ENCODE measurements at regions not wholly inside any gene's neighbourhood (a gene's known extent, or its start where the extent isn't known, plus 50 kb on each side); places are given as distances from the start of the nearest gene placed in this dataset.

DNA sequence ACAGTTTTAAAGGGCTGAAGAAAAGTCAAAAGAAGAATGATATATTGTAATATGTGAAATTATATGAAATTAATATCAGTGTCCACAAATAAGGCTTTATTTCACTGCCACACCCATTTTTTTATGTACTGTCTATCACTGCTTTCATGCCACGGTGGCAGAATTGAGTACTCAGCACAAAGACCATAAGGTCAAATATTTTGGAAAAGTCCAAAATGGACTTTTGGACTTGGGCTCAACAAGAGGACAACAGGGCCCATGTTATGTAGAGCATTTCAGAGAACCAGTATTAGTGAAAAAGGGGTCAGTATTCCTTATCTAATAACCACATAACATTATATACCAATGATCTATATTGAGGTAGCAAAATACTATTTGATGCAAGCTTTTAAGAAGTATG, 427.2 kb downstream of the EPHA4 start:
- Histone ChIP-seq H3F3A (ENCODE audit: insufficient read depth, low read length, poor library complexity, severe bottlenecking) (no peaks in the 10 kb centered on the region), H3K9me3 (ENCODE audit: low read length) (no peaks in the 10 kb centered on the region), H2AFZ (ENCODE audit: low read depth, low read length) (no peak overlapping the region), H3K27me3 (ENCODE audit: insufficient read depth, low read depth, low read length) (no peaks in the 10 kb centered on the region), H3K36me3 (ENCODE audit: insufficient read depth, low read length) (no peaks in the 10 kb centered on the region), H3K9ac (ENCODE audit: low read length) (no peak overlapping the region), H3K79me2 (replicated peaks; ENCODE audit: insufficient read depth, low read length) (no peaks in the 10 kb centered on the region), H4K20me1 (ENCODE audit: insufficient read depth) (no peaks in the 10 kb centered on the region), H3K4me3 (ENCODE audit: low read length) (no peak overlapping the region), H3K27ac (ENCODE audit: low read length) (no peak overlapping the region), H3K4me2 (ENCODE audit: low read length) (no peak overlapping the region), H3K9me2 (ENCODE audit: insufficient read depth, low read length) (no peaks in the 10 kb centered on the region)
- TF ChIP-seq, protein P1, sequence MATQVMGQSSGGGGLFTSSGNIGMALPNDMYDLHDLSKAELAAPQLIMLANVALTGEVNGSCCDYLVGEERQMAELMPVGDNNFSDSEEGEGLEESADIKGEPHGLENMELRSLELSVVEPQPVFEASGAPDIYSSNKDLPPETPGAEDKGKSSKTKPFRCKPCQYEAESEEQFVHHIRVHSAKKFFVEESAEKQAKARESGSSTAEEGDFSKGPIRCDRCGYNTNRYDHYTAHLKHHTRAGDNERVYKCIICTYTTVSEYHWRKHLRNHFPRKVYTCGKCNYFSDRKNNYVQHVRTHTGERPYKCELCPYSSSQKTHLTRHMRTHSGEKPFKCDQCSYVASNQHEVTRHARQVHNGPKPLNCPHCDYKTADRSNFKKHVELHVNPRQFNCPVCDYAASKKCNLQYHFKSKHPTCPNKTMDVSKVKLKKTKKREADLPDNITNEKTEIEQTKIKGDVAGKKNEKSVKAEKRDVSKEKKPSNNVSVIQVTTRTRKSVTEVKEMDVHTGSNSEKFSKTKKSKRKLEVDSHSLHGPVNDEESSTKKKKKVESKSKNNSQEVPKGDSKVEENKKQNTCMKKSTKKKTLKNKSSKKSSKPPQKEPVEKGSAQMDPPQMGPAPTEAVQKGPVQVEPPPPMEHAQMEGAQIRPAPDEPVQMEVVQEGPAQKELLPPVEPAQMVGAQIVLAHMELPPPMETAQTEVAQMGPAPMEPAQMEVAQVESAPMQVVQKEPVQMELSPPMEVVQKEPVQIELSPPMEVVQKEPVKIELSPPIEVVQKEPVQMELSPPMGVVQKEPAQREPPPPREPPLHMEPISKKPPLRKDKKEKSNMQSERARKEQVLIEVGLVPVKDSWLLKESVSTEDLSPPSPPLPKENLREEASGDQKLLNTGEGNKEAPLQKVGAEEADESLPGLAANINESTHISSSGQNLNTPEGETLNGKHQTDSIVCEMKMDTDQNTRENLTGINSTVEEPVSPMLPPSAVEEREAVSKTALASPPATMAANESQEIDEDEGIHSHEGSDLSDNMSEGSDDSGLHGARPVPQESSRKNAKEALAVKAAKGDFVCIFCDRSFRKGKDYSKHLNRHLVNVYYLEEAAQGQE (IDR thresholded peaks at IDR 0.05; ENCODE audit: borderline replicate concordance), result no peak
- TF ChIP-seq RAD21 (conservative IDR thresholded peaks at IDR 0.05), result no peak
- TF ChIP-seq EZH2 (IDR thresholded peaks at IDR 0.05; ENCODE audit: borderline replicate concordance, insufficient read depth, low read length, poor library complexity, severe bottlenecking), result no peak
- TF ChIP-seq POLR2AphosphoS5 (IDR thresholded peaks at IDR 0.05), result no peak

DNA sequence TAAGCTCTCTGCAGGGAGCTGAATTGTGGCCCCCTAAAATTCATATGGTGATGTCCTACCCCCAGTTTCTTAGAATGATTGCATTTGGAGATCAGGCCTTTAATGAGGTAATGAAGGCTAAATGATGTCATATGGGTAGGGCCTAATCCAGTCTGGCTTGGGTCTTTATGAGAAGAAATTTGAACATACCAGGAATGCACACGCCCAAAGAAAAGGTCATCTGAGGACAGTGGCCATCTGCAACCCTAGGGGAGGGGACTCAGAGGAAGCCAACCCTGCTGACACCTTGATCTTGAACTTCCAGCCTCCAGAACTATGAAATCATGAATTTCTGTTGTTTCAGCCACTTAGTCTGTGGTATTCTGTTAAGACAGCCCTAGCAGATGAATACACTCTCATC, 426.7 kb downstream of the EPHA4 start:
- Histone ChIP-seq H2AFZ (ENCODE audit: low read depth, low read length) (no peak overlapping the region), H3F3A (ENCODE audit: insufficient read depth, low read length, poor library complexity, severe bottlenecking) (no peaks in the 10 kb centered on the region), H4K20me1 (ENCODE audit: insufficient read depth) (no peaks in the 10 kb centered on the region), H3K4me3 (ENCODE audit: low read length) (no peak overlapping the region), H3K27ac (ENCODE audit: low read length) (no peak overlapping the region), H3K4me2 (ENCODE audit: low read length) (no peak overlapping the region), H3K27me3 (ENCODE audit: insufficient read depth, low read depth, low read length) (no peaks in the 10 kb centered on the region), H3K36me3 (ENCODE audit: insufficient read depth, low read length) (no peaks in the 10 kb centered on the region), H3K79me2 (replicated peaks; ENCODE audit: insufficient read depth, low read length) (no peaks in the 10 kb centered on the region), H3K9me3 (ENCODE audit: low read length) (no peaks in the 10 kb centered on the region), H3K9ac (ENCODE audit: low read length) (no peak overlapping the region), H3K9me2 (ENCODE audit: insufficient read depth, low read length) (no peaks in the 10 kb centered on the region)
- TF ChIP-seq, protein P1 (IDR thresholded peaks at IDR 0.05; ENCODE audit: borderline replicate concordance), result no peak
- TF ChIP-seq TAF1 (IDR thresholded peaks at IDR 0.05; ENCODE audit: low read depth) (no peak), EZH2 (IDR thresholded peaks at IDR 0.05; ENCODE audit: borderline replicate concordance, insufficient read depth, low read length, poor library complexity, severe bottlenecking) (no peak)
- TF ChIP-seq, protein P2, sequence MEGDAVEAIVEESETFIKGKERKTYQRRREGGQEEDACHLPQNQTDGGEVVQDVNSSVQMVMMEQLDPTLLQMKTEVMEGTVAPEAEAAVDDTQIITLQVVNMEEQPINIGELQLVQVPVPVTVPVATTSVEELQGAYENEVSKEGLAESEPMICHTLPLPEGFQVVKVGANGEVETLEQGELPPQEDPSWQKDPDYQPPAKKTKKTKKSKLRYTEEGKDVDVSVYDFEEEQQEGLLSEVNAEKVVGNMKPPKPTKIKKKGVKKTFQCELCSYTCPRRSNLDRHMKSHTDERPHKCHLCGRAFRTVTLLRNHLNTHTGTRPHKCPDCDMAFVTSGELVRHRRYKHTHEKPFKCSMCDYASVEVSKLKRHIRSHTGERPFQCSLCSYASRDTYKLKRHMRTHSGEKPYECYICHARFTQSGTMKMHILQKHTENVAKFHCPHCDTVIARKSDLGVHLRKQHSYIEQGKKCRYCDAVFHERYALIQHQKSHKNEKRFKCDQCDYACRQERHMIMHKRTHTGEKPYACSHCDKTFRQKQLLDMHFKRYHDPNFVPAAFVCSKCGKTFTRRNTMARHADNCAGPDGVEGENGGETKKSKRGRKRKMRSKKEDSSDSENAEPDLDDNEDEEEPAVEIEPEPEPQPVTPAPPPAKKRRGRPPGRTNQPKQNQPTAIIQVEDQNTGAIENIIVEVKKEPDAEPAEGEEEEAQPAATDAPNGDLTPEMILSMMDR (IDR thresholded peaks at IDR 0.05; ENCODE audit: poor library complexity, severe bottlenecking), result no peak
